PFSK-1 (cell line): ENCODE measurements at regions not wholly inside any gene's neighbourhood (a gene's known extent, or its start where the extent isn't known, plus 50 kb on each side); places are given as distances from the start of the nearest gene placed in this dataset.

Experiments
- FOXP2 ChIP-seq: optimal IDR thresholded peaks from 2 replicates; pipeline ENCODE3; 2011; ENCODE audit warnings: borderline replicate concordance, control low read depth, inconsistent platforms; ENCODE audit not compliant: insufficient read depth; ENCODE audit errors: extremely low read length, extremely low read depth
- POLR2AphosphoS5 ChIP-seq: IDR thresholded peaks from 2 replicates; pipeline ENCODE4 v1.6.1; 2012; ENCODE audit warnings: low read depth, mild to moderate bottlenecking, control low read depth, low read length, moderate library complexity
- REST ChIP-seq, 2 experiments: IDR thresholded peaks; 2 replicates each; pipeline versions ENCODE4 v1.6.1 to v1.8.0; 2011 to 2012; ENCODE audit warnings: low read depth in 2 of 2, low read length in 2 of 2, control low read depth in 1 of 2, inconsistent platforms in 1 of 2, mild to moderate bottlenecking in 1 of 2, moderate library complexity in 1 of 2; ENCODE audit not compliant: insufficient read depth in 1 of 2
- SIN3A ChIP-seq: IDR thresholded peaks from 2 replicates; pipeline ENCODE4 v1.6.1; 2012; ENCODE audit warnings: mild to moderate bottlenecking, low read length, moderate library complexity, borderline replicate concordance; ENCODE audit not compliant: insufficient read depth
- TAF1 ChIP-seq: IDR thresholded peaks from 2 replicates; pipeline ENCODE4 v1.6.1; 2012; ENCODE audit warnings: low read length, control low read depth, borderline replicate concordance; ENCODE audit not compliant: insufficient read depth

GRCh38 chr9:31390403-31391025 is 993.9 kb upstream of the ACO1 start:
- no peak for TF ChIP-seq TAF1
- no peak for TF ChIP-seq FOXP2
- TF ChIP-seq POLR2AphosphoS5, result no peak
- no peak for TF ChIP-seq REST (IDR thresholded peaks at IDR 0.05; ENCODE audit: insufficient read depth in 1 of 2, low read depth in 2 of 2, low read length in 2 of 2)
- no peak for TF ChIP-seq SIN3A

GRCh38 chr9:31393240-31393639 is 991.2 kb upstream of the ACO1 start:
- no peak for TF ChIP-seq SIN3A
- no peak for TF ChIP-seq POLR2AphosphoS5
- no peak for TF ChIP-seq TAF1
- no peak for TF ChIP-seq FOXP2
- no peak for TF ChIP-seq REST (IDR thresholded peaks at IDR 0.05; ENCODE audit: insufficient read depth in 1 of 2, low read depth in 2 of 2, low read length in 2 of 2)

- no peak for TF ChIP-seq SIN3A
- no peak for TF ChIP-seq FOXP2
- TF ChIP-seq TAF1, result no peak
- TF ChIP-seq REST (IDR thresholded peaks at IDR 0.05; ENCODE audit: insufficient read depth in 1 of 2, low read depth in 2 of 2, low read length in 2 of 2), result no peak
- TF ChIP-seq POLR2AphosphoS5, result no peak
Measured at GRCh38 chr9:31394015-31394473, 990.4 kb upstream of the ACO1 start.

- TF ChIP-seq TAF1 (no peak), FOXP2 (no peak), SIN3A (no peak), REST (IDR thresholded peaks at IDR 0.05; ENCODE audit: insufficient read depth in 1 of 2, low read depth in 2 of 2, low read length in 2 of 2) (no peak), POLR2AphosphoS5 (no peak)
Measured at GRCh38 chr9:31412081-31412480, 972.4 kb upstream of the ACO1 start.

- TF ChIP-seq FOXP2, result no peak
- no peak for TF ChIP-seq SIN3A
- TF ChIP-seq POLR2AphosphoS5, result no peak
Measured at GRCh38 chr9:31415164-31415563, 969.3 kb upstream of the ACO1 start.
